Sigmoid colon (tissue), 4 donors: ENCODE measurements at regions not wholly inside any gene's neighbourhood (a gene's known extent, or its start where the extent isn't known, plus 50 kb on each side); places are given as distances from the start of the nearest gene placed in this dataset.
"Not testable (repeated sequence)": the region's sequence is repeated elsewhere in the genome, so short reads cannot be mapped to it uniquely, and the experiment has no call there.

Experiments
- CTCF ChIP-seq, 4 experiments: fragments of 450-650 bp in 3 of 4; fragments of 200-600 bp in 1 of 4; IDR thresholded peaks; one replicate each; pipeline ENCODE4 v1.5.1; 2016 to 2019; ENCODE audit warnings: antibody characterized with exemption in 4 of 4, mild to moderate bottlenecking in 3 of 4, moderate library complexity in 2 of 4
- POLR2A ChIP-seq, 2 donors: fragments of 450-650 bp; IDR thresholded peaks; one replicate each; pipeline ENCODE4 v1.6.1; 2016; ENCODE audit warnings: antibody characterized with exemption in 2 of 2, mild to moderate bottlenecking in 2 of 2, moderate library complexity in 2 of 2
- POLR2AphosphoS5 ChIP-seq, 4 donors: sonication (generic); formaldehyde crosslinking; IDR thresholded peaks; one replicate each; pipeline ENCODE4 v1.6.1; 2017; ENCODE audit warnings: antibody characterized with exemption in 4 of 4

GRCh38 chr15:77896147-77897112, 181.1 kb downstream of the TBC1D2B start:
- TF ChIP-seq POLR2AphosphoS5, CTCF, POLR2A (IDR thresholded peaks at IDR 0.05): not testable (repeated sequence)
